Activated naive CD8-positive, alpha-beta T cell (primary cell): ENCODE measurements at regions not wholly inside any gene's neighbourhood (a gene's known extent, or its start where the extent isn't known, plus 50 kb on each side); places are given as distances from the start of the nearest gene placed in this dataset.

Experiments
- H3K27ac Mint-ChIP-seq: one replicate; pipeline ENCODE4 v1.8.0; 2021; ENCODE audit warnings: mixed read lengths
- H3K27me3 Mint-ChIP-seq: one replicate; pipeline ENCODE4 v1.8.0; 2021; ENCODE audit warnings: mixed read lengths
- H3K36me3 Mint-ChIP-seq: one replicate; pipeline ENCODE4 v1.8.0; 2021; ENCODE audit warnings: mixed read lengths
- H3K4me1 Mint-ChIP-seq: one replicate; pipeline ENCODE4 v1.8.0; 2021; ENCODE audit warnings: low read depth, mixed read lengths
- H3K4me3 Mint-ChIP-seq: one replicate; pipeline ENCODE4 v1.8.0; 2021; ENCODE audit warnings: mild to moderate bottlenecking, mixed read lengths
- H3K9me3 Mint-ChIP-seq: one replicate; pipeline ENCODE4 v1.8.0; 2021; ENCODE audit warnings: low read depth, mixed read lengths

GRCh38 chr22:47914481-47915097 lies 1152.1 kb downstream of the TBC1D22A start:
- no peak overlapping the region for H3K4me3 Mint-ChIP-seq
- H3K9me3 Mint-ChIP-seq, result peaks cover 15% of the 10 kb centered on the region
- peaks cover 5% of the 10 kb centered on the region for H3K36me3 Mint-ChIP-seq
- no peak overlapping the region for H3K27ac Mint-ChIP-seq
- H3K4me1 Mint-ChIP-seq, result peaks cover 9% of the 10 kb centered on the region
- peaks cover 3% of the 10 kb centered on the region for H3K27me3 Mint-ChIP-seq

GRCh38 chr22:47902646-47903180 lies 1140.3 kb downstream of the TBC1D22A start:
- Mint-ChIP-seq H3K9me3 (no peaks in the 10 kb centered on the region), H3K4me1 (no peaks in the 10 kb centered on the region), H3K27me3 (peaks cover 1% of the 10 kb centered on the region), H3K27ac (no peak overlapping the region), H3K36me3 (no peaks in the 10 kb centered on the region), H3K4me3 (no peak overlapping the region)

GRCh38 chr22:47901911-47902310 lies 1139.5 kb downstream of the TBC1D22A start:
- Mint-ChIP-seq H3K4me1 (no peaks in the 10 kb centered on the region), H3K27me3 (peaks cover 1% of the 10 kb centered on the region), H3K4me3 (no peak overlapping the region), H3K9me3 (no peaks in the 10 kb centered on the region), H3K27ac (no peak overlapping the region), H3K36me3 (no peaks in the 10 kb centered on the region)

- no peaks in the 10 kb centered on the region for H3K36me3 Mint-ChIP-seq
- peaks cover 1% of the 10 kb centered on the region for H3K27me3 Mint-ChIP-seq
- H3K27ac Mint-ChIP-seq, result no peak overlapping the region
- H3K9me3 Mint-ChIP-seq, result no peaks in the 10 kb centered on the region
- no peaks in the 10 kb centered on the region for H3K4me1 Mint-ChIP-seq
- no peak overlapping the region for H3K4me3 Mint-ChIP-seq
Measured at GRCh38 chr22:47899894-47900293, 1137.4 kb downstream of the TBC1D22A start.

- Mint-ChIP-seq H3K9me3 (peaks cover 5% of the 10 kb centered on the region), H3K27me3 (peaks cover 3% of the 10 kb centered on the region), H3K4me1 (no peaks in the 10 kb centered on the region), H3K27ac (no peak overlapping the region), H3K36me3 (no peaks in the 10 kb centered on the region), H3K4me3 (no peak overlapping the region)
Measured at GRCh38 chr22:47898946-47899345, 1136.5 kb downstream of the TBC1D22A start.

GRCh38 chr22:47891609-47892008 lies 1129.2 kb downstream of the TBC1D22A start:
- Mint-ChIP-seq H3K9me3 (peaks cover 6% of the 10 kb centered on the region), H3K27ac (no peak overlapping the region), H3K4me3 (no peak overlapping the region), H3K27me3 (peaks cover 1% of the 10 kb centered on the region), H3K36me3 (no peaks in the 10 kb centered on the region), H3K4me1 (no peaks in the 10 kb centered on the region)

- no peaks in the 10 kb centered on the region for H3K9me3 Mint-ChIP-seq
- H3K4me1 Mint-ChIP-seq, result no peaks in the 10 kb centered on the region
- no peak overlapping the region for H3K4me3 Mint-ChIP-seq
- no peaks in the 10 kb centered on the region for H3K27me3 Mint-ChIP-seq
- no peaks in the 10 kb centered on the region for H3K36me3 Mint-ChIP-seq
- H3K27ac Mint-ChIP-seq, result no peak overlapping the region
Measured at GRCh38 chr22:47888817-47889216, 1126.4 kb downstream of the TBC1D22A start.

- no peak overlapping the region for H3K4me3 Mint-ChIP-seq
- H3K27ac Mint-ChIP-seq, result no peak overlapping the region
- H3K27me3 Mint-ChIP-seq, result peaks cover under 1% of the 10 kb centered on the region
- no peaks in the 10 kb centered on the region for H3K9me3 Mint-ChIP-seq
- no peaks in the 10 kb centered on the region for H3K36me3 Mint-ChIP-seq
- no peaks in the 10 kb centered on the region for H3K4me1 Mint-ChIP-seq
Measured at GRCh38 chr22:47884775-47885174, 1122.3 kb downstream of the TBC1D22A start.

GRCh38 chr22:47884200-47884599 lies 1121.8 kb downstream of the TBC1D22A start:
- H3K36me3 Mint-ChIP-seq, result no peaks in the 10 kb centered on the region
- H3K9me3 Mint-ChIP-seq, result no peaks in the 10 kb centered on the region
- H3K4me1 Mint-ChIP-seq, result no peaks in the 10 kb centered on the region
- H3K27ac Mint-ChIP-seq, result no peak overlapping the region
- H3K4me3 Mint-ChIP-seq, result no peak overlapping the region
- H3K27me3 Mint-ChIP-seq, result peaks cover 3% of the 10 kb centered on the region

- Mint-ChIP-seq H3K27me3 (peaks cover 3% of the 10 kb centered on the region), H3K4me1 (no peaks in the 10 kb centered on the region), H3K4me3 (no peak overlapping the region), H3K9me3 (no peaks in the 10 kb centered on the region), H3K36me3 (no peaks in the 10 kb centered on the region), H3K27ac (no peak overlapping the region)
Measured at GRCh38 chr22:47883757-47884156, 1121.3 kb downstream of the TBC1D22A start.

GRCh38 chr22:47879346-47879745 lies 1116.9 kb downstream of the TBC1D22A start:
- H3K4me3 Mint-ChIP-seq, result no peak overlapping the region
- H3K27ac Mint-ChIP-seq, result no peak overlapping the region
- H3K4me1 Mint-ChIP-seq, result no peaks in the 10 kb centered on the region
- peaks cover 11% of the 10 kb centered on the region for H3K27me3 Mint-ChIP-seq
- H3K9me3 Mint-ChIP-seq, result no peaks in the 10 kb centered on the region
- no peaks in the 10 kb centered on the region for H3K36me3 Mint-ChIP-seq

GRCh38 chr22:47878460-47878859 lies 1116.0 kb downstream of the TBC1D22A start:
- peaks cover 11% of the 10 kb centered on the region for H3K27me3 Mint-ChIP-seq
- H3K27ac Mint-ChIP-seq, result no peak overlapping the region
- no peaks in the 10 kb centered on the region for H3K36me3 Mint-ChIP-seq
- no peaks in the 10 kb centered on the region for H3K9me3 Mint-ChIP-seq
- H3K4me1 Mint-ChIP-seq, result no peaks in the 10 kb centered on the region
- H3K4me3 Mint-ChIP-seq, result no peak overlapping the region

GRCh38 chr22:47872761-47873535 lies 1110.5 kb downstream of the TBC1D22A start:
- H3K27me3 Mint-ChIP-seq, result peaks cover 6% of the 10 kb centered on the region
- H3K4me1 Mint-ChIP-seq, result no peaks in the 10 kb centered on the region
- no peaks in the 10 kb centered on the region for H3K36me3 Mint-ChIP-seq
- H3K4me3 Mint-ChIP-seq, result no peak overlapping the region
- H3K9me3 Mint-ChIP-seq, result peaks cover 5% of the 10 kb centered on the region
- no peak overlapping the region for H3K27ac Mint-ChIP-seq

- H3K27me3 Mint-ChIP-seq, result peaks cover 9% of the 10 kb centered on the region
- no peaks in the 10 kb centered on the region for H3K4me1 Mint-ChIP-seq
- no peak overlapping the region for H3K4me3 Mint-ChIP-seq
- no peak overlapping the region for H3K27ac Mint-ChIP-seq
- peaks cover 8% of the 10 kb centered on the region for H3K9me3 Mint-ChIP-seq
- H3K36me3 Mint-ChIP-seq, result no peaks in the 10 kb centered on the region
Measured at GRCh38 chr22:47865626-47866025, 1103.2 kb downstream of the TBC1D22A start.

- Mint-ChIP-seq H3K4me3 (no peak overlapping the region), H3K9me3 (peaks cover under 1% of the 10 kb centered on the region), H3K36me3 (no peaks in the 10 kb centered on the region), H3K27me3 (peaks cover 9% of the 10 kb centered on the region), H3K4me1 (no peaks in the 10 kb centered on the region), H3K27ac (no peak overlapping the region)
Measured at GRCh38 chr22:47862394-47862793, 1099.9 kb downstream of the TBC1D22A start.
